ENCODE measurements at regions not wholly inside any gene's neighbourhood (a gene's known extent, or its start where the extent isn't known, plus 50 kb on each side); places are given as distances from the start of the nearest gene placed in this dataset.
"Not testable (repeated sequence)": the region's sequence is repeated elsewhere in the genome, so short reads cannot be mapped to it uniquely, and the experiment has no call there.

DNA sequence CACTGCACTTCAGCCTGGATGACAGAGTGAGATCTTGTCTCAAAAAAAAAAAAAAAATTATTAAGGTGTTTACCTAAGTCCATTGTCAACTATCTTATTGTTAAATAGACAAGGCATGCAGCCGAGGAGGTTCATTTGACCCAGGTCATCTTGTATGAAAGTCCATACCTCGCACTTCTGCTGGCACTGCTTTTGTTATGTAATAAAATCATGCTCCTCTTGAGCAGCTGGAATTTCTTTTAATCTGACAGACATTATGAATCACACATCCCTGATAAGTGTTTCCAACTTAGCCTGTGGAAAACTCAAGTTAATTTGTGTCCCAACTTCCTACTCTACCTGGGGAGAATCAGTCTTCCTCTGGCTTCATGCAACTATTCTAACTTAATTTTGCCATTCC lies 315.6 kb upstream of the KLF4 start:
- DNase-seq: no peak
- no peaks in the 10 kb centered on the region for H3K27me3 ChIP-seq (ENCODE audit: control insufficient read depth, insufficient read depth, low read length)
- H3K4me3 ChIP-seq (ENCODE audit: insufficient read depth, low read depth, low read length): no peak overlapping the region
- no peaks in the 10 kb centered on the region for H3K36me3 ChIP-seq (replicated peaks; ENCODE audit: control insufficient read depth, insufficient read depth, low read length)

DNA sequence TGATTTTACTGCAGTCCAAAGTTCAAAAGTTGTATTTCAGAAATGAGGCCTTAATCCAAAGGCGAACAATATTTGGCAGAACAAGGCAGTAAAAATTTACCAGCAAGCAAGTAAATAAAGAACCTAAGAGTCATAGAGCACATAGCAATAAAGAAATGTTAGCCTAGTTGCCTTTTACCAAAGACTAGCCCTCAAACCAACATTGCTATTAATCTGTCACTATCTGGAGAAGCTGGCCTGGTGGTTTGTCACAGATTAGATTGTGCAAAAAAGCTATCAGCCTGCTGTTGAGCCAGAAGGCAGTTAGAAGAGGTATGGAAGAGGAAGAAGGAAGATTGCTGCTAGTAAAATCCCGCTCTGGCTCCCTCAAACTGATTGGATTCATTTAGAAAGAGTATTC lies 304.7 kb upstream of the KLF4 start:
- Histone ChIP-seq H3K36me3 (replicated peaks; ENCODE audit: control insufficient read depth, insufficient read depth, low read length) (no peaks in the 10 kb centered on the region), H3K27me3 (ENCODE audit: control insufficient read depth, insufficient read depth, low read length) (no peaks in the 10 kb centered on the region), H3K4me3 (ENCODE audit: insufficient read depth, low read depth, low read length) (no peak overlapping the region)
- no peak for DNase-seq

DNA sequence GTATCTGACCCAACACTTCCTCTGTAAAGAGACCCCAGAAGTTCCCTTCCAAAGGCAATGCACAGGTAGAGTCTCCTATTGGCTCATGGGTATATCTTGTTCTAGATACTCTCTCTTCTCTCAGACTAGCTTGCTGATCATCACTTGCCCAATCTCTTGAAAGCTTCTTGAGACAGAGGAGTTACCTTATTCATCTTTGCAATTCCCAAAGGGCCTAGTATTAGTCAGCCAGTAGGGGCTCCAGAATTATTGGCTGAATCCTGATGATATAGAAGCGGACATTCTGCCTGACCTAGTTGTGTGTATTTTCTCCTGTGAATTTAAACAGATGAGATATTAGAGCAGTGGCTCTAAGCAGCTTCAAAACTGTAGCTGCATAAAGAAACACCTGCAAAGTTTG lies 304.0 kb upstream of the KLF4 start:
- H3K36me3 ChIP-seq (replicated peaks; ENCODE audit: control insufficient read depth, insufficient read depth, low read length): no peaks in the 10 kb centered on the region
- no peak overlapping the region for H3K4me3 ChIP-seq (ENCODE audit: insufficient read depth, low read depth, low read length)
- no peaks in the 10 kb centered on the region for H3K27me3 ChIP-seq (ENCODE audit: control insufficient read depth, insufficient read depth, low read length)
- no peak for DNase-seq

DNA sequence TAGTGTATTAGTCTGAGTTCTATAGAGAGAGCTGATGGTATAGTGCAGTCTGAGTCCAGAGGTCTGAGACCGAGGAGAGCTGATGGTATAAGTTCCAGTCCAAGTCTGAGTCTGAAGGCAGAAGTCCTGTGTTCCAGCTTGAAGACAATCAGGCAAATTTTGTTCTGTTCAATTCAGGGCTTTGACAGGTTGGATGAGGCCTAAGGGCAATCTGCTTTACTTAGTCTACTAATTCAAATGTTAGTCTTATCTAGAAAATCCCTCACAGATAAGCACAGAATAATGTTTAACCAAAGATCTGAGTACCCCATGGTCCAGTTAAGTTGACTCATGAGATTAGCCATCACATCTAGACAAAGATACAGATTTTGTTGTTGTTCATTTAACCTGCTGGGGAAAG lies 303.0 kb upstream of the KLF4 start:
- no peak for DNase-seq
- no peaks in the 10 kb centered on the region for H3K27me3 ChIP-seq (ENCODE audit: control insufficient read depth, insufficient read depth, low read length)
- no peak overlapping the region for H3K4me3 ChIP-seq (ENCODE audit: insufficient read depth, low read depth, low read length)
- no peaks in the 10 kb centered on the region for H3K36me3 ChIP-seq (replicated peaks; ENCODE audit: control insufficient read depth, insufficient read depth, low read length)

DNA sequence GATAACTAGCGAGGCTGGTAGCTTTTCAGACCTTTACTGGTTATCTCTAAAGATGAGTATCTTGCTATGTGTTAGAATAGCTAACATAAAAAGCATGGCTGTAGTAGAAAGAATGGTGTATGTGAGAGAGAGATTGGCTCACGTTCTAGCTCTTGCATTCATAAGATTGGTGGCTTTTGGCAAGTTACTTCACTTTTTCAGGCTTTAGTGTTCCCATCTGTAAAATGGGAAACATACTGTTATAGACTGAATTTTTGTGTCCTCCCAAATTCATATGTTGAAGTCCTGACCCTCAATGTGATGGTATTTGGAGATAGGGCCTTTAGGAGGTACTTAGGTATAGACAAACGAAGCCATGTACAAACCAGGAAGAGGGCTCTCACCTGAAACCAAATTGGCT lies 302.4 kb upstream of the KLF4 start:
- H3K27me3 ChIP-seq (ENCODE audit: control insufficient read depth, insufficient read depth, low read length): no peaks in the 10 kb centered on the region

DNA sequence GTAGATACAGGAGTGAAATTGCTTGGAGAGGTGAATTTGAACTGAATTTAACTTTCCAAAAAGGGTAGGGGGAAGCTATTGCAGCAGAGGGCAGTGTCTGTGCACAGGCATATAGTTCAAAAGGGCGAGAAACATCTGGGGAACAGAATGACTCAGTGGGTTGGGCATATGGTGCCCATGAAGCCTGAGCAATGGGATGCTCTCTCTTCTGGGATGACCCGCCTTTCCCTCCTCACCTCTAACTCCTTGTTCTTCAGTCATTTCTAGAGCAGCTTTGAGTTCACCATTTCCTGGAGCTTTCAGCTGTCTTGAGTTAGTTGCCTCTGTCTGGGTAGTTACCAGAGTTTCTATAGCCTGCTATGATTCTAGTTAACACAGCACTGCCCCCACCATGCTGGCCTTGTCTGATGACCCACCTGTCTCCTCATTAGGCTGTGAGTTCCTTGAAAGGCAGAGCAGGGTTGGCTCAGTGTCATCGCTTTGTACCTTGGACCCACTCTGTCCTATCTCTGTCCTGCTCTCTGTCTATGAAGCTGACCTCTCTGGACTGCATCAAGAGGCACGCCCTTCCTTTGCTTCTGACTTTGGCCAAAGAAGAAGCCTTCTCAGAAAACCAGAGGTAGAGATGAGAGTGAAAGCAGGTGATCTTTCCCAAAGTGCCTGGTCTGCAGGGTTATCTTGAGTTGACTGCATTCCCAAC lies 299.6 kb upstream of the KLF4 start:
- no peak for DNase-seq
- Histone ChIP-seq H3K4me3 (ENCODE audit: insufficient read depth, low read depth, low read length) (no peak overlapping the region), H3K27me3 (ENCODE audit: control insufficient read depth, insufficient read depth, low read length) (no peaks in the 10 kb centered on the region), H3K36me3 (replicated peaks; ENCODE audit: control insufficient read depth, insufficient read depth, low read length) (no peaks in the 10 kb centered on the region)

More for the DNA sequence above, 302.4 kb upstream of the KLF4 start:
- Histone ChIP-seq H3K36me3 (replicated peaks; ENCODE audit: control insufficient read depth, insufficient read depth, low read length) (no peaks in the 10 kb centered on the region), H3K4me3 (ENCODE audit: insufficient read depth, low read depth, low read length) (no peak overlapping the region)
- DNase-seq: no peak

DNA sequence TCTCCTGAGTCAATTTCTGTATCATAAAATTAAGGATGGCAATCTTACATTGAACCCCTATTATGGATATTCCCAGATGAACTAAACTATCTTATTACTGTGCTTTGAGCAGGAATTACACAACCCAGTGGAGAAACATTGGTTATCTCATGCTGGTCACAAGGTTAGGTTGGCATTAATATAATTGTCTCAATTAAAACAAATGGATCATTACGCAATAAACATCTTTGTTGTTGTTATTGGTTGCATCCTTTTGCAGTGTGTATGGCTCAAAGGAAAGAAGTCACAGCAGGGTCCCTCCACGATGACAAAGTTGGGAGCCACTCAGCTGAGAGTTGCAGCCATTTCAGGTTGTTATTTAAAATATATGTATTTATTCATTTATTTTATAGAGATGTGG lies 297.0 kb upstream of the KLF4 start:
- no peak for DNase-seq
- no peaks in the 10 kb centered on the region for H3K36me3 ChIP-seq (replicated peaks; ENCODE audit: control insufficient read depth, insufficient read depth, low read length)
- no peak overlapping the region for H3K4me3 ChIP-seq (ENCODE audit: insufficient read depth, low read depth, low read length)
- H3K27me3 ChIP-seq (ENCODE audit: control insufficient read depth, insufficient read depth, low read length): no peaks in the 10 kb centered on the region

DNA sequence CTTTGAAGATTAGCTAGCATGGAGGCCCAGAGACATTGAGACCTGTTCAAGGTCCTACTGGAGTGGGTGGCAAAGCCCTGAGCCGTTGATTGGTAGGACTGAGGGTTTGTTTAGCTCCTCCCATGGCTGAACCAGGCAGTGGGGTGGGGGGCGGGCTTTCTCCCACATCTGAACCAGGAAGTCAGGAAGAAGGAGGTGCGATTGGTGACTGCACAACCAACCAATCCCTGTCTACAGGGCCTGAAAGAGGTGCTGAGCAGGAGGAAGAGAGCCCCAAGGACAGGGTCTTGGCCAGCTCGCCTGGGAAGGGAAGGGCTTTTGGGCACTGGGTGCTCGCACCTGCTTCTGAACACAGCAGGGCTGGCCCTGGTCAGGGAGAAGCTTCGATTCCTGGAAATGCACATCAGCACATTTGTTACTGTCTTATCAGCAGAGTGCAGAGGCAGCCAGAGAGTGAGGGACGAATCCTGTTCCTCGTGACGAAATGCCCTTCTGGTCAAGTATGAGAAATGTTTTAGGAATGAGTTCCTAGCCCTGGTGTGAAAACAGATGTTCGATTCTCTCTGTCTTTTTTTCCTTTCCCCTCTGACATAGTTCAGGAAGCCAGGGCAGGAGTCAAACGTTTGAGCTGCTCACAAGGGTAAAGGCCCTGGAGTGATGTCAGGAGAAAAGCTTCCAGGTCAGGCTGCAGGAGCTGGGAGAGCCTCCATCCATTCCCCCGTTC lies 294.8 kb upstream of the KLF4 start:
- Histone ChIP-seq H3K4me3 (ENCODE audit: insufficient read depth, low read depth, low read length) (no peak overlapping the region), H3K36me3 (replicated peaks; ENCODE audit: control insufficient read depth, insufficient read depth, low read length) (no peaks in the 10 kb centered on the region), H3K27me3 (ENCODE audit: control insufficient read depth, insufficient read depth, low read length) (no peaks in the 10 kb centered on the region)
- DNase-seq: no peak

DNA sequence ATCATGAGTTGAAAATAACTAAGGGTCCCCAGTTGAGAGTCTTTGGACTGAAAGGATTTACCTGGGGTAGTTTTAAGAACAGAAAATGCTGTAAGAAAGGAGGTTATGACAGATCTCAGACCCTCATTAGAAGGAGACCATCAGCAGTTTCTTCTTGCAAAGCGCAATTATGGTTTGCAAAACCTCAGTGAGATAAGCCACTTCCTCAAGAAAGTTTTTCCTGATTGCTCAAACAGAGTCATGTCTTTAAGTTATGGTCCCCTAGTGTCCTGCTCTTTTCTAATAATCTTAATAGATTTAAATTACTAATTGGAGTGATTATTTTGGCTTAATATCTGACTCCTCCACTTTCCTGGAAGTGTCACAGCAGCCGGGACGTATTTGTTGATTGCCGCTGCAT lies 293.2 kb upstream of the KLF4 start:
- Histone ChIP-seq H3K4me3 (ENCODE audit: insufficient read depth, low read depth, low read length) (no peak overlapping the region), H3K36me3 (replicated peaks; ENCODE audit: control insufficient read depth, insufficient read depth, low read length) (no peaks in the 10 kb centered on the region), H3K27me3 (ENCODE audit: control insufficient read depth, insufficient read depth, low read length) (no peaks in the 10 kb centered on the region)
- no peak for DNase-seq

DNA sequence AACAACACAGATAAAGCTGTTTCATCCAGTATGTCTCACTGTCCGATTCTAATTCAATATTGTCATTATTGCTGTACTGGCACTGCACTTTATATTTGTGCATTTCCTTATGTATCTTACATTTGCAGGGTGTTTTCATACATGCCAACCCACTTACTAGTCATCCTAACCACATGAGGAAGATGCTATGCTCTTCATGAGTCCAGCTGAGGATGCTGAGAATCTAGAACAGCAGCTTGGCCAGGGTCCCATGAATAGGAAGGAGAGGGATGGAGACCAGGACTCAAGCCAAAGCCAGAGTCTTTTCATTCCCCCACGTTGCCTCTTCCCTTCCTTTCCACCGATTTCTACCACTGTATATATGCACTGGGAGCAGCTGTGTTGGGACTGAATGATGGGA lies 292.8 kb upstream of the KLF4 start:
- H3K27me3 ChIP-seq (ENCODE audit: control insufficient read depth, insufficient read depth, low read length): no peaks in the 10 kb centered on the region

DNA sequence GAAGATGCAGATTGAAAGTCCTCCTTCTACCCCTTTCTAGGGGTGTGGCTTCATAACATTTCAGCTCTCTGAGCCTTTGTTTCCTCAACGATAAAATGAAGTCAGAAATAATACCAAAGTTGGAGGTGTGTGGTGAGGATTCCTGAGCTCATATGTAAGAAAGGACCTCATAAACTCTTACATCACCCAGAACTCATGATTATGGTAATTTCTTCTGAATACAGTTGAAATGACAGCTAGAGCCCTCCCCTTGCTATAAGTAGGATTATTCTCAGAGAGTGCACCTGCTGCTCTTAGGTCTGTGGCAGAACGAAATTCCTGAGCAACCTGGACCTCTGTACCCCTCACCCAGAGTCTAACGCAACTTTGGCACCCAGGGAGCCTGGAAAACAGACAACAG lies 291.4 kb upstream of the KLF4 start:
- H3K36me3 ChIP-seq (replicated peaks; ENCODE audit: control insufficient read depth, insufficient read depth, low read length): no peaks in the 10 kb centered on the region
- DNase-seq: no peak
- H3K27me3 ChIP-seq (ENCODE audit: control insufficient read depth, insufficient read depth, low read length): no peaks in the 10 kb centered on the region
- H3K4me3 ChIP-seq (ENCODE audit: insufficient read depth, low read depth, low read length): no peak overlapping the region

More for the DNA sequence above, 292.8 kb upstream of the KLF4 start:
- DNase-seq: no peak
- Histone ChIP-seq H3K36me3 (replicated peaks; ENCODE audit: control insufficient read depth, insufficient read depth, low read length) (no peaks in the 10 kb centered on the region), H3K4me3 (ENCODE audit: insufficient read depth, low read depth, low read length) (no peak overlapping the region)

DNA sequence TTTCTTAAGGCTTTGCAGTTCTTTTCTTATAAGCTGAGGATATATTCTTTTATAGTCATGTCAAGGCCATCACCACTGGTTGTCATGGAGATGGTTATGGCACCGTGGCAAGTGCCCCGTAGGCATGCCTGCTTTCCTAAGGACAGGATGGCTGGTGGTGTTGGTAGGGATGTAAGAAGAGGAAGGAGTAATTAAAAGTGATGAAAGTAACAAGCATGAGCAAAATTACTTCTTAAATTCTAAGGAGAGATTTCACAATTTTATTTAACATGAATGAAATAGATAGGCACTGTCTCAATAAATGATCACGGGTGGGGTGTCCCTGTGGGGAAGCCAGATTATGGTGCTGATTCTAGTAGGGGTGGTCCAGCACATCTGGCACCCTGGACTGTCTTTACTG lies 290.2 kb upstream of the KLF4 start:
- Histone ChIP-seq H3K36me3 (replicated peaks; ENCODE audit: control insufficient read depth, insufficient read depth, low read length) (no peaks in the 10 kb centered on the region), H3K27me3 (ENCODE audit: control insufficient read depth, insufficient read depth, low read length) (no peaks in the 10 kb centered on the region), H3K4me3 (ENCODE audit: insufficient read depth, low read depth, low read length) (no peak overlapping the region)
- no peak for DNase-seq

DNA sequence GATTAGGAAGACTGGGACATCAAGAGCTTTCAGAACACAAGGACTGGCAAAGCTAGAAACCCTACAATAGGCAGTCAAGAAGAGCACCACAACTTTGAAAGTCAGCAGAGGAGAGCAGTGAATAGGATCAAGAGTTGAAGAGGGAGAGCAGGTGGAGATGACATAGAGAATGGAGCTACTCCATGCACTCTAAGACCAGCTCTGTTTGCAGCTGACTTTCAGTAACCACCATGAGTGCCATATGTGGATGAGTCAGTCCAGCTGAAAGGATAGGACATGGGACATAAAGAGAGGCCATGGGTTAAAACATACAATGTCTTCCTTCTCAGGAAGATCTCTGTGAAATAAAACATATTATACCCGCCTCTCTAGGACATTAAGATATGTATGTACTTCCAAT lies 289.1 kb upstream of the KLF4 start:
- Histone ChIP-seq H3K27me3 (ENCODE audit: control insufficient read depth, insufficient read depth, low read length) (no peaks in the 10 kb centered on the region), H3K4me3 (ENCODE audit: insufficient read depth, low read depth, low read length) (no peak overlapping the region), H3K36me3 (replicated peaks; ENCODE audit: control insufficient read depth, insufficient read depth, low read length) (no peaks in the 10 kb centered on the region)
- no peak for DNase-seq

DNA sequence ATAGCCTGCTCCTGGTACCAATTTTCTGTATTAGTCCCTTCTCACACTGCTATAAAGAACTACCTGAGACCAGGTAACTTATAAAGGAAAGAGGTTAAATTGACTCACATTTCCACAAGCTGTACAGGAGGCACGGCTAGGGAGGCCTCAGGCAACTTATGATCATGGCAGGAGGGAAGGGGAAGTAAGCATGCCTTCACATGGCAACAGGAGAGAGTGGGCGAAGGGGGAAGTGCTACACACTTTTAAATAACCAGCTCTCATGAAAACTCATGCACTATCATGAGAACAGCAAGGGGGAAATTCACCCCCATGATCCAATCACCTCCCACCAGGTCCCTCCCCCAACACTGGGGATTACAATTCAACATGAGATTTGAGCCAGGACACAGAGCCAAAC lies 284.5 kb upstream of the KLF4 start:
- DNase-seq: not testable (repeated sequence)

DNA sequence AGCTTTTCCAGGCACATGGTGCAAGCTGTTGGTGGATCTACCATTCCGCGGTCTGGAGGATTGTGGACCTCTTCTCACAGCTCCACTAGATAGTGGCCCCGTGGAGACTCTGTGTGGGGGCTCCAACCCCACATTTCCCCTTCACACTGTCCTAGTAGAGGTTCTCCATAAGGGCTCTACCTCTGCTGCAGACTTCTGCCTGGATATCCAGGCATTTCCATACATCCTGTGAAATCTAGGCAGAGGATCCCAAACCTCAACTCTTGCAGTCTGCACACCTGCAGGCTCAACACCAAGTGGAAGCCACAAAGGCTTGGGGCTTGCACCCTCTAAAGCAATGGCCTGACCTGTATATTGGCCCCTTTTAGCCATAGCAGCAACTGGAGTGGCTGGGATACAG lies 283.4 kb upstream of the KLF4 start:
- Histone ChIP-seq H3K27me3 (ENCODE audit: control insufficient read depth, insufficient read depth, low read length) (no peaks in the 10 kb centered on the region), H3K4me3 (ENCODE audit: insufficient read depth, low read depth, low read length) (no peak overlapping the region), H3K36me3 (replicated peaks; ENCODE audit: control insufficient read depth, insufficient read depth, low read length) (no peaks in the 10 kb centered on the region)
- no peak for DNase-seq

More for the DNA sequence above, 284.5 kb upstream of the KLF4 start:
- not testable (repeated sequence) for H3K36me3 ChIP-seq (replicated peaks; ENCODE audit: control insufficient read depth, insufficient read depth, low read length); H3K27me3 ChIP-seq (ENCODE audit: control insufficient read depth, insufficient read depth, low read length); H3K4me3 ChIP-seq (ENCODE audit: insufficient read depth, low read depth, low read length)
